DMS 273 treated with DMSO at 0.1 percent for 48 hours (cell line): ENCODE measurements at regions not wholly inside any gene's neighbourhood (a gene's known extent, or its start where the extent isn't known, plus 50 kb on each side); places are given as distances from the start of the nearest gene placed in this dataset.
"Not testable (repeated sequence)": the region's sequence is repeated elsewhere in the genome, so short reads cannot be mapped to it uniquely, and the experiment has no call there.

Experiments
- DNase-seq: peaks from one replicate; lab custom pipeline; 2025; lab: John Stamatoyannopoulos, UW

GRCh38 chr1:181172082-181172481, 83.6 kb downstream of the IER5 start:
- no peak for DNase-seq

GRCh38 chr1:181173761-181174447, 85.4 kb downstream of the IER5 start:
- DNase-seq = no peak

DNA sequence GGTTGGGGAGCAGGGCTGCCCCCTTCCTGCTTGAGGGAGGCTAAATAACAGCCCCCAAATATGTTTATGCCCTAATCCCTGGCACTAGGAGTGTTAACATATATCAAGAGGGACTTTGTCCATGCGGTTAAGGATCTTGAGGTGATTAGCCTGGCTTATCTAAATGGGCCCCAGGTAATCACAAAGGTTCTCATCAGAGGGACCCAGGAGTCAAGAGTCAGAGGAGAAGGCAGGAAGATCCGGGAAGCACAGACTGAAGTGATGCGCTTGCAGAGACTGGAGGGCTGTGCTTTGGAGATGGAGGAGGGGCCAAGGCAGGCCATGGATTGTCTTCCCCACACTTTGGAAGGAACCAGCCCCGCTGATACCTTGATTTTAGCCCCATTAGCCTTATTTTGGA, 86.4 kb downstream of the IER5 start:
- DNase-seq = no peak

DNA sequence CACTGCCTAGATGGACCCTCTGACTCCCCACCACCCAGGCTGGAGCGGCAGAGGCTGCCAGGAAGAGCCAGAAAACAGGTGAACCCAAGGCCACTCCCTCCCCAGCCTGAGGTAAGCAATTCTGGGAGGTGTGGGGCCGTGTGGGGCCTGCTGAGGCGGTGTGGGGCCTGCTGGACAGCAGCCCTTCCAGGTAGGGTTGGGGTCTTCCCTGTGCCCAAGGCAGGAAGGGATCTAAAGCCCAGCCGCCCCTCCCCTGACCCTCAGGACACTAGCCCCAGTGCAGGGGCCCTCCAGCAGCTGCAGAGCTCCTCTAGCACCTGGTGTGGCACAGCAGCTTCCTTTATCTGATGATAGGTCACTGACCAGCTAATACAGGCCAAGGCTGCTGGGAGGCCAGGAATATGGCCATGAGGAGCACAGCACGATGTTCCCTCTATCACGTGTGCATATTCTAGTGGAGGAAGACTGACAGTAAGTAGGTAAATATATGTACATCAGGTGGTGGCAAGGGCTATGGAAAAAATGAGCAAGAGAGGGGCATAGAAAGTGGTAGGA, 86.9 kb downstream of the IER5 start:
- DNase-seq = no peak

DNA sequence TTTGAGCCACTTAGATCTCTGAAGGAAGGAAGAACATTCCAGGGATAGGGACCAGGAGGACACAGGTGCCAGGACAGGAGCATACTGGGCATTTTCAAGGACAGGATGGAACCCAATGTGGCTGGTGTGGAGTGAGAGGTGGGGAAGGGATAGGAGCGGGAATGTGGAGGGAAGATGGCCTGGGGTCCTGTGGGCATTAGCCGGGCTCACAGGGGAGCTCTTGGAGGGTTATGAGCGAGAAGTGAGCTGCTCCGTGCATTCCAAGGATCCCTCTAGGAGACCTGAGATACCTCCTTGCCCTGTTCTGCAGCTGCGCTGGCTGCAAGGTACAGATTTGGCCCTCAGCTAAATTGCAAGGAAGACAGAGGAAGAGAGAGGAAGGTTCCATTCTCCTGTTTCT, 87.5 kb downstream of the IER5 start:
- no peak for DNase-seq

DNA sequence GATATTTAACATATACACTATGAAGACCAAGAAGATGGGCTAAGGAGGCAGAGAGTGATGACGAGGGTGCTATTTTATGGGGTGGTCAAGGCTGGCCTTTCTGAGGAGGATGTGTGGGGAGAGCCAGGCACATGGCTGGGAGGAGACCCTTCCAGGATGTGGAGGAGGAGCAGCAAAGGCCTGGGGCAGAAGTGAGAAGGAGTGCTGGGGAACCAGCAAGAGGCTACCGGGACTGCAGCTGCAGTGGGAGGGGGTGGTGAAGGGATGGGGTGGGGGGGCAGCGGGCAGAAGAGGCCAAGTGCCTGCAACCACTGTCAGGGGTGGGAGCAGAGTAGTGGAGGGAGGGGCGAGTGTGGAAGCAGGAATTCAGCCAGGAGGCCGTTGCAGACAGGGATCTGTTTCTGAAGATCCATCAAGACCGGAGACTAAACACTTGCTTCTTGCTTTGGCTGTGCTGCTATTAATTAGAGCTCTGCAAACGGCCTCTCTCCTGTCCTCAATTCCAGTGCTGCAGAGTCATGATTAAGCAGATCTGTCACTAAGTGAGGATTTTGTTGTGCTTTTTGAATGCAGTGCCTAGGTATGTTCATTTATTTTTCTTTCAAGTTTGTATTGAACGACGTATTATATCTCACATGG, 89.9 kb downstream of the IER5 start:
- DNase-seq = no peak

- DNase-seq = no peak
These were observed 90.9 kb downstream of the IER5 start for GRCh38 chr1:181179279-181179986.

DNA sequence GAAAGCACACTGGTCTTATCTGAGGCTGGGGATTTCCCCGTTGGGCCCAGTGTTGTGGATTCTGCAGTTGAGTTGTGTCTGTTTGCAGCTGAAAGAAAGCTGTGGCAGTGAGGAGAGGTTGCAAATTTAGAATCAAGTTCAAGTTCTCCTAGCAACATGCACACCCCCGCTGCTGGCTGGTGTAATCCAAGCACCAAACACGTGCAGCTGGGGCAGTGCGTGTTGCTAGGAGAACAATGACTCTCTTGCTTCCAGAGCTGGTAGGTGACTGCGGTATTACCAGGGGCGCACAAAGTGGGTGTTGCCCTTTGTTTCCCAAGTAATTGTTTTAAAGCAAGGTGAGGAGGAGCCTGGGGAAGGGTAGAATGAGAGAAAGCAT, 91.5 kb downstream of the IER5 start:
- DNase-seq = peak; percentile 61

- DNase-seq = no peak
These were observed 92.0 kb downstream of the IER5 start for GRCh38 chr1:181180407-181181031.

GRCh38 chr1:181181792-181182585, 93.5 kb downstream of the IER5 start:
- DNase-seq = no peak

DNA sequence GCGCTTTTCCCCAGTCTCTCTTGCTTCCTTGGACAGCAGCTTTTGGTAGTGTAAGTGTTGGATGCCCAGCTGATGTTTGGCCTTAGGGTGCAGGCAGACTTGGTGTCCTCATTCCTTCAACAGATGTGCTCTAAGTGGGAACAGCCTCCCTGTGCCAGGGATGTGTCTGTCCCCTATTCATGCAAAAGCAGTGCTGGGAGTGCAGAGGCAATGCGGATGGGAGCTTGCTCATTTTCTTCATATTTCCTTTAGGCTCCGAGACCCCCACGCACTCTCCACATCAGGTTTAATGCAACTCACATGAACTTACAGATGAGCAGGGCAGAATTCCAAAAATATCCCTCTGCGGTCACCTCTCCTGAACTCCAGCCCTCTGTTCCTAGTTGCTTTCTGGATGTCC, 96.1 kb downstream of the IER5 start:
- no peak for DNase-seq

DNA sequence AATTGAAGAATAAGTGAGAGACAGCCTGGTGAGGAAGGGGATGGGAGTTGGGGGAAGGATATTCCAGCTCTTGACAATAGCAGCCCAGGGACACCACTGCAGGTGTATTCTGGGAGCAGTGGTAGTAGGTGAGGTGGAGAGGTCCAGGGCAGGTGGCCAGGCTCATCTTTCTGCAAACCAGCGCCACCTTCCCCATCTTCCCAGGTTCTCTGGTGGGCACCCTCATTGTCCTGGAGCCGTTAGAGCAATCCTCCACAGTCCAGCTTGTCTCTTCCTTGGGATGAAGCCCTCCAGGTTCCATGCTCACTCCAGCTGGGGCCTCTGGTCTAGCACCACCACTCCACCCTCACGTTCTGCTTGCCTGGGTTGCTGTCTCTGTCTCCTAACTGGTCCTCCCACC, 97.0 kb downstream of the IER5 start:
- no peak for DNase-seq

DNA sequence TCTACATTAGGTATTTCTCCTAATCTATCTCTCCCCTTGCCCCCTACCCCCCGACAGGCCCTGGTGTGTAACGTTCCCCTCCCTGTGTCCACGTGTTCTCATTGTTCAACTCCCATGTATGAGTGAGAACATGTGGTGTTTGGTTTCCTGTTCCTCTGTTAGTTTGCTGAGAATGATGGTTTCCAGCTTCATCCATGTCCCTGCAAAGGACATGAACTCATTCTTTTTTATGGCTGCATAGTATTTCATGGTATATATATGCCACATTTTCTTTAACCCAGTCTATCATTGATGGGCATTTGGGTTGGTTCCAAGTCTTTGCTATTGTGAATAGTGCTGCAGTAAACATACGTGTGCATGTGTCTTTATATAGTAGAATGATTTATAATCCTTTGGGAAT, 97.6 kb downstream of the IER5 start:
- not testable (repeated sequence) for DNase-seq

DNA sequence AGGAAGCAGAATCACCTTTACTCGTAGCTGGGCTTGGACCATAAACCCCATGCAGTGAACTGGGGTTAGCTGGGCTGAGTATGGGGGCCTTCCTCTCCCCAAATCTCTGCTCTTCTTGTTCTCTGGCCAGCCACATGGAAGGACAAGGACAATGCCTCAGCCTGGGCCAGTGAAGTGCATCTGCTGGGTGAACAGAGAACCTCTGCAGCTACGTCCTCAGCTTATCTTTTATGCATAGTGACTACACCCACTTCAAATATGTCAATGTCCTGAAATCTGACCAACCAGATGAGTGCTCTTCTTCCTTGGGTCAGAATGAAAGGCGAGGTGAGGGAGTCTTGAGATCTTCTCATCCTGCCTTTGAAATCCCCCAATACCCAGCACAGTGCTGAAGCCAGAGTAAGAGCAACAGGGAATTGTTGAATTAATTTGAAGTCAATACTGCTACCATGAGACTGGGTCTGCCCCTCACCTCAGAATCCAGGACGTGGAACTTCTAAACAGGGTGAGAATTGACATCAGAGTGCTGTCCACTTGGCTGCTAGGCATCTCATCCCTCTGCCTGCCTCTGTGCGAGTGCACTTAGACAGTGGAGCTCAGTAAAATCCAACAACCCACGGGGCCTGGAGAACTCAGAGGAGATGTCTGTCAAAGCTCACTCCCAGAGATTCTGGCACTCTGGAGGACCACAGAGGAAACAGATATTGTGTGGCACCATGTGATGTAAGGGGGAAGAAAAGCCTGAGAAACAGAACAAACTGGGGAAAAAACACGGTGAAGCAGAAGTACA, 99.0 kb downstream of the IER5 start:
- no peak for DNase-seq

GRCh38 chr1:181189245-181189644, 100.7 kb downstream of the IER5 start:
- no peak for DNase-seq

DNA sequence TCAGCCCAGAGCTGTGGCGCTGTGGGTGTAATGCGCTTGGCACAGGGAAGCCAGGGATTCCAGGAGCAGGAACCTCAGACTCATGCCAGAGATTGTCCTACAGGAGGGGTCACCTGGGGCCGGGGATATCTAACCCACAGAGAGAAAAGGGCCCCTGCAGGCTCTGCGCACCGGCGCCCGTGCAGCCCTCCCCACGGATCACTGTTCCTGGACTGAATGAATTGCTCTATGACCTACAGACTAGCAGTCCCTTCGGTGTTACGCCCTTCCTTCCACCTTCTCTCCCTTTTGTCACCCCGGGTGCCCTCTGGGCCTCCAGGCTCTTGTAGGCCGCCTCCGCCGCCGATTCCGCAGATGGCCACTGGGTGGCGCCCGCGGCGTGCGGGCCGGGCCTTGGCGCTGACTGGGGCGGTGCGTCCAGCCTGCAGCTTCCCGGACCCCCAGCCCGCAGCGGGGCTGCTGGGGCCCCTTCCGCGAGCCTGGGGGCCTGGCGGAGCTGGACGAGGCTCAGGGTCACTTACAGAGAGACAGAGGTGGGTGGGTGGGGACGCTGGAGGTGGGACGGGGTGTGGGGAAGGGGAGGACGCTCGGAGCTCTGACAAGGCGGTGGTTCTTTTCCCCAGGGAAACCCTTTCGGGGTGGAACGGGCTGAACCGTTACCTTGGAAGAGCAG, 101.3 kb downstream of the IER5 start:
- DNase-seq = no peak

DNA sequence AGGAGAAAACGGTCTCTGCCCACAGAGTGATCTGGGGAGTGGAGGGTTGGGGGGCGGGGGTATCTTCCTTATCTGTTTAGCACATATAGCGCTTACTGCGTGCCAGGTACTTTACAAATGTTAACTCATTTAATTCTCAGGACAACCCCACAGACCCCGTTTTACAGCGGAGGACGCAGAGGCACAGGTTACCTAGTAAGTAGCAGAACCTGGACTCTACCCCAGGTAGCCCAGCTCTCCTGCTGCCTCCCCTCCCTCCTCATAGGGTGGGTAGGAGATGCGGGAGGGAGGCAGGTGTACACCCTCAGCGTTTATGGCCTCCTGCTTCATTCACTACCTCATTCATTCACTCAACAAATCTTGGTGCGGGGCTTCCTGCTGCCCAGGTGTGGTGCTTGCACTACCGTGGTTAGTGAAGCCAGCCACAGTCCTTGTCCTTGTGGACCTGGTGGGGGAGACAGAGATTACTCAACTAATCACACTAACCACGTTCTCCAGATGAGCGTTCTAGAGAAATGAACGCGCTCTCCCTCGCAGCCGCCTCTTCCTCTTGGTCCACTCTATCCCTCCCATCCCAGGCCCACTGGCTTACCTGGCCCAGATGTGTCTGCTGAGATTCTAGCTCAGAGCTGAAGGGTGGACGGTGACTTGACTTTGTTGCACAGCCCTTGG, 102.0 kb downstream of the IER5 start:
- DNase-seq = no peak

GRCh38 chr1:181191494-181192040, 103.1 kb downstream of the IER5 start:
- no peak for DNase-seq

DNA sequence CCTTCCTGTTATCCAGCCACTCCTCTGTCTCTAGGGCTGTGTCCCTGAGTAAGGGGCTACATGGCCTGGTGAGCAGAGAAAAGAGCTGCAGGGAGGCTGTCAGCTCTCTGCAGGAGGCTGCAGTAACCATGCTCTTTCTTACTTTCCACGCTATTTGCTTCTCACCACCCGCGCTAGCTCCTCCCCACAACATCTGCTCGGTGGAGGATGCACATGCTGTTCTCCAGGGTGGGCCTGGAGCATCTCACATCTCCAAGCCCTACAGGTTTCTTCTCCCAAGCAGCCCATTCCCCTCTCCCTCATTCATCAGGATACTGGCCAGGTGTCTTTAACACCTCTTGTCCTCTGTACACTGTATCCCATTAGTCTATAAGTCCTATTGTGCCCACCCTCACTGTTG, 103.8 kb downstream of the IER5 start:
- DNase-seq = no peak
